ENCODE measurements at regions not wholly inside any gene's neighbourhood (a gene's known extent, or its start where the extent isn't known, plus 50 kb on each side); places are given as distances from the start of the nearest gene placed in this dataset.
"Not testable (repeated sequence)": the region's sequence is repeated elsewhere in the genome, so short reads cannot be mapped to it uniquely, and the experiment has no call there.

DNA sequence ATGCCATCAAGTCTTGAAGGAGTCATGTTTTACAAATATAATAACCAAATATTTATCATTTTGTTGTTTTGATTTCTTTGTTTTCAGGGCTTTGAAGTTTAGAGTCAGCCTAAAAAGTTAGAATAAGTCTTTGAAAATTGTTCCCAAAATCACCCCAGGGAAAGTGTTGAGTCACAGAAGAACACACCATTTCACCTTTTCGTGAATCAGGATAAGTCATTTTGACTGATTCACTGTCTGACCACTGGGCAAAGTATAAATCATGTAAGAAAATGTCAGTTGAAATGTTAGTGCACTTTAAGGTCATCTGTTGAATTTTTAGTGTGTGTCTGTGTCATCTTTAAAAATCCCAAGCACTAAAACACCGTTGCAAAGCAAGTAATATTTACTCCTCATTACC lies 1320.1 kb downstream of the RPA4 start:
- Histone ChIP-seq H3K27me3 (ENCODE audit: insufficient read depth, low read length) (no peaks in the 10 kb centered on the region), H3K4me3 (ENCODE audit: low read length) (no peak overlapping the region), H3K9me3 (ENCODE audit: low read depth, low read length) (no peaks in the 10 kb centered on the region), H3K4me1 (ENCODE audit: insufficient read depth, low read length) (no peaks in the 10 kb centered on the region)

DNA sequence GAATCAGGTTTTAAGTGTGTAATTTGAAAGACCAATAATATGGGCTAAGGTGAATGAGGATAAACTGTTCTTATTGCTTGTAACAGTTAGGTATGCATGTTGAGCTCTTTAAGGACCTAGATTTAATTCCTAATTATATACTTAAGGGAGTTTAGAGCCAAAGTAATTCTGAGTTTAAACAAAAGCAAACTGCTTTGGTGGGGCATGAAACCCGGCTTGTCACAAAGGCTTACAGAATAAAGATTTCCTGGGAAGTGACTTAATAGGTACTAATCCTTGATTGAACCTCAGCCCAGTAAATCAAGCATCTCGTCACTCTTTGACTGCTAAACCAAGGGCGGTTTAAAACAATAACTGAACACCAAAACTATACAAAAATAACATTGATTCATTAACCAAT lies 1324.2 kb downstream of the RPA4 start:
- H3K9me3 ChIP-seq (ENCODE audit: low read depth, low read length), result no peaks in the 10 kb centered on the region
- H3K27me3 ChIP-seq (ENCODE audit: insufficient read depth, low read length), result no peaks in the 10 kb centered on the region
- no peaks in the 10 kb centered on the region for H3K4me1 ChIP-seq (ENCODE audit: insufficient read depth, low read length)
- no peak overlapping the region for H3K4me3 ChIP-seq (ENCODE audit: low read length)

DNA sequence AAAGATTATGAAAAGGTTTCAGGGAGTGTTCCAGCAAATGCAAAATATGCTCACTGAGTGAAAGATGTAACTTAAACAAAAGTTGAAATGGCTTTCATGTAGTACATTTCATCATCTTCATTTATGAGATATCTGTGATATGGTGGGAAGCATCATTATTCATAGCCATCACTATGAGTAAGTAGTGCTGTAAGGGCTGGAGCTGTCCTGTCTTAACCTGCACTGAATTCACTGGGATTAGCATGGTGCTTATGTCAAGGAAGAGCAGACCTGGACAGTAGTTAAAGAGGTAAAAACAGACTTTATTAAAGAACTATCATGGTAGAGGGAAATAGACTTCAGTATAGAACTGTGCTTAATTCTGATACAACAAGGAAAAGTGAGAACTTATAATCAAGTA lies 1347.3 kb downstream of the RPA4 start:
- Histone ChIP-seq H3K4me3 (ENCODE audit: low read length) (no peak overlapping the region), H3K9me3 (ENCODE audit: low read depth, low read length) (no peaks in the 10 kb centered on the region), H3K4me1 (ENCODE audit: insufficient read depth, low read length) (no peaks in the 10 kb centered on the region), H3K27me3 (ENCODE audit: insufficient read depth, low read length) (no peaks in the 10 kb centered on the region)

DNA sequence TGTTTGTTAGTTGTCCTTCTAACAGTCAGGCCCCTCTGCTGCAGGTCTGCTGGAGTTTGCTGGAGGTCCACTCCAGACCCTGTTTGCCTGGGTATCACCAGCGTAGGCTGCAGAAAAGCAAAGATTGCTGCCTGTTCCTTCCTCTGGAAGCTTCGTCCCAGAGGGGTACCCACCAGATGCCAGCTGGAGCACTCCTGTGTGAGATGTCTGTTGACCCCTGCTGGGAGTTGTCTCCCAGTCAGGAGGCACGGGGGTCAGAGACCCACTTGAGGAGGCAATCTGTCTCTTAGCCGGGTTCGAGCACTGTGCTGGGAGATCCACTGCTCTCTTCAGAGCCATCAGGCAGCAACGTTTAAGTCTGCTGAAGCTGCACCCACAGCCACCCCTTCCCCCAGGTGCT lies 1356.4 kb downstream of the RPA4 start:
- H3K4me3 ChIP-seq (ENCODE audit: low read length); H3K27me3 ChIP-seq (ENCODE audit: insufficient read depth, low read length); H3K9me3 ChIP-seq (ENCODE audit: low read depth, low read length); H3K4me1 ChIP-seq (ENCODE audit: insufficient read depth, low read length): not testable (repeated sequence)

DNA sequence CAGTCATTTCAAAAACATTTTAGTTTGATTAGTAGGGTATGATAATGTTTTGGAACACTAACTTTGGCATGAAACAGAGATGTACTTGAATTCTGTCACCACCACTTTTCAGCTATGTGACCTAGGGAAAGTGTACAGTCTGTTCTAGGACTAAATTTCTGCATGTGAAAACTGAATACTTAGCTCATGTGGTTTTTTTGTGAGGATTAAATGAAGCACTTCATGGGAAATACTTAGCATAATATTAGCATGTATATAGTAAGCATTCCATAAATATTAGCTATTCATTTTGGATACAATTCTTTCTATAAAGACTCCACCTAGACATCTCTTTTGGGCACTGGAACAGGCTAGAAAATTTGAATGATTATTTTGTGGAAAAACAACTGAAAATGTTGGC lies 1379.4 kb downstream of the RPA4 start:
- Histone ChIP-seq H3K27me3 (ENCODE audit: insufficient read depth, low read length) (no peaks in the 10 kb centered on the region), H3K9me3 (ENCODE audit: low read depth, low read length) (no peaks in the 10 kb centered on the region), H3K4me3 (ENCODE audit: low read length) (no peak overlapping the region), H3K4me1 (ENCODE audit: insufficient read depth, low read length) (no peaks in the 10 kb centered on the region)

DNA sequence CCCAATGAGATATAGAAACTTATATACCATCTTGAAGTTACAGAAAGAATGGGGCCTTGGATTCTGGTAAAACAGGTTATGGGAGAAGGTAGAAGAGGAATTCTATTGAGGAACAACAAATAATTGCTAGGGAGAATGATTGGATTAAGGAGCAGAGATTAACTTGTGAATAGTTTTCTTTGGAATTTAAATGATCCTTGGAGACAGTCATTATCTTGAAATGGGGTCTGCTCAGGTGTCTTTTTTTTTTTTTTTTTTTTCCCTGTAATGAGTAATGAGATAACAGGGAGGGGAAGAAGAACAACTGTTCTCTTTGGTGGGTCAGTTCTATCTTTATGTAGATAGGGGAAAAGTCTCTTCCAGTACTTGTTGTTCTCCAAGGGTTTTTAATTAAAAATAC lies 1406.0 kb downstream of the RPA4 start:
- H3K4me1 ChIP-seq (ENCODE audit: insufficient read depth, low read length), result no peaks in the 10 kb centered on the region
- no peaks in the 10 kb centered on the region for H3K27me3 ChIP-seq (ENCODE audit: insufficient read depth, low read length)
- no peak overlapping the region for H3K4me3 ChIP-seq (ENCODE audit: low read length)
- no peaks in the 10 kb centered on the region for H3K9me3 ChIP-seq (ENCODE audit: low read depth, low read length)

DNA sequence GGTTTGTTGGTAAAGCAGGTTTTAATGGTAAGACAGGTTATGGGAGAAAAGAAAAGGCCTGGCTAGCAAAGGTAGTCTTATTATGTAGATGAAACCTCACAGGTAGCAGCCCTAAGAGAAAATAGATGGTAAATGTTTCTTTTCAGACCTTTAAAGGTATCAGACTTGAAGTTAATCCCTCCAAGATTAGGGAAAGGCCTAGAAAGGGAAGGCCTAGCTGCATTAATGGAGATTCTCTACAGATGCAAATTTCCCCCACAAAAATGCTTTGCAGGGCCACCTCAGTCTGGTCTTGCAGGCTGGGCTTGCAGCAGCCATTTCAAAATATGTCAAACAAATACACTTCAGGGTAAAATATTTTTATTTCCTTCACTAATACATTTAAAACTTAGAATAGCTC lies 1410.6 kb downstream of the RPA4 start:
- no peaks in the 10 kb centered on the region for H3K27me3 ChIP-seq (ENCODE audit: insufficient read depth, low read length)
- no peak overlapping the region for H3K4me3 ChIP-seq (ENCODE audit: low read length)
- H3K4me1 ChIP-seq (ENCODE audit: insufficient read depth, low read length), result no peaks in the 10 kb centered on the region
- no peaks in the 10 kb centered on the region for H3K9me3 ChIP-seq (ENCODE audit: low read depth, low read length)

DNA sequence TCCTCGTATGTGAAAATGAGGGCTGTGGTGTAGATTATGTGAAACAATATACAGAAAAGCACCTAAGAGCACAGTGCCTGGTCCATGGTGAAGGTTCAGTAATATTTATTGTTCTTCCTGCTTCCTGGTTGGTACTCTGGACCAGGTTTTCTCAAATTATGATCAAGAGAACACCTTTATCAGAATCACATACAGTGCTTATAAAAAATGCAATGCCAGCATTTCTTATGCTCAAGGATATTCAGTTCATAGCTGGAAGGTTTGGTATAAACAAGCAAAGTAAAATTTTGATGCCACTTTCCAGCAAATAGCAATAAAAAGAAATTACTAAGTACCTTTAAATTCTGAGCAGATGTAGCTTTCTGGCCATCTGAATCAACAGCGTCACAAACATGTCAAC lies 1412.4 kb downstream of the RPA4 start:
- Histone ChIP-seq H3K27me3 (ENCODE audit: insufficient read depth, low read length) (no peaks in the 10 kb centered on the region), H3K4me3 (ENCODE audit: low read length) (no peak overlapping the region), H3K4me1 (ENCODE audit: insufficient read depth, low read length) (no peaks in the 10 kb centered on the region), H3K9me3 (ENCODE audit: low read depth, low read length) (no peaks in the 10 kb centered on the region)

DNA sequence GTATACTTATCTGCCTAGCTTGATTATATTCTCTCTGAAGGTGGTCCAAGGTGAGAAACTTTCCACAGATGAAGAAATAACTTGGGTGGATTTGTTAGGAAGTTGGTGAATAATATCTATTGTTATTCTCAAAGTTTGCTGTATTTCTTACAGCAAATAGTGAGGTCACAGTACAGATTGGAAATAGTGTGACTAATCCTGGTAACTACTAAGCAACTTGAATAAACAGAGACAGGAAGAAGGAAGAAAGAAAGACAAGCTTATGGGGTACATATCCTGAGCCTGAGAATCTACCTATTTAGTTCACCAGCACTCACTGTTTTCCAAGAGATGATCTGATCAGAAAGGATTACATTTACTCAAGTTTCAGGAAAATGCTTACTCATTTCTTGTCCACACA lies 1416.1 kb downstream of the RPA4 start:
- no peaks in the 10 kb centered on the region for H3K9me3 ChIP-seq (ENCODE audit: low read depth, low read length)
- H3K4me1 ChIP-seq (ENCODE audit: insufficient read depth, low read length), result no peaks in the 10 kb centered on the region
- H3K27me3 ChIP-seq (ENCODE audit: insufficient read depth, low read length), result no peaks in the 10 kb centered on the region
- H3K4me3 ChIP-seq (ENCODE audit: low read length), result no peak overlapping the region

DNA sequence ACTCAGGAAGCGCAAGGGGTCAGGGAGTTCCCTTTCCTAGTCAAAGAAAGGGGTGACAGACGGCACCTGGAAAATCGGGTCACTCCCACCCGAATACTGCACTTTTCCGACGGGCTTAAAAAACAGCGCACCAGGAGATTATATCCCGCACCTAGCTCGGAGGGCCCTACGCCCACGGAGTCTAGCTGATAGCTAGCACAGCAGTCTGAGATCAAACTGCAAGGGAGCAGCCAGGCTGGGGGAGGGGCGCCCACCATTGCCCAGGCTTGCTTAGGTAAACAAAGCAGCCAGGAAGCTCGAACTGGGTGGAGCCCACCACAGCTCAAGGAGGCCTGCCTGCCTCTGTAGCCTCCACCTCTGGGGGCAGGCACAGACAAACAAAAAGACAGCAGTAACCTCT lies 1416.8 kb downstream of the RPA4 start:
- H3K9me3 ChIP-seq (ENCODE audit: low read depth, low read length); H3K4me1 ChIP-seq (ENCODE audit: insufficient read depth, low read length); H3K27me3 ChIP-seq (ENCODE audit: insufficient read depth, low read length); H3K4me3 ChIP-seq (ENCODE audit: low read length): not testable (repeated sequence)

DNA sequence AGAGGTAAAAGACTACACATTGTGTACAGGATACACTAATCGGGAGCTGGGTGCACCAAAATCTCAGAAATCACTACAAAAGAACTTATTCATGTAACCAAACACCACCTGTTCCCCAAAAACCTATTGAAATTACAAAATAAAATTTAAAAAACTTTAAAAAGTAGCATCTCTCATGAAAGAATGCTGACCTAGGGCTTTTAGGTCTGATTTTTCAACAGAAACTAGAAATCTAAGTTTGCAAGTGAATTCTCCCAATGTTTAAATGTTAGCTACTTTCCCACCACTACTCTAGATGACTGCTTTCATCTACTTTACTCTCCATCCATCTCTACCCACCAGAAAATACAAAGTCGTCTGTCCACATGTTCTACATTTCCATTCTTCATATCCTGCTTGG lies 1447.7 kb downstream of the RPA4 start:
- Histone ChIP-seq H3K4me3 (ENCODE audit: low read length) (no peak overlapping the region), H3K9me3 (ENCODE audit: low read depth, low read length) (no peaks in the 10 kb centered on the region), H3K4me1 (ENCODE audit: insufficient read depth, low read length) (no peaks in the 10 kb centered on the region), H3K27me3 (ENCODE audit: insufficient read depth, low read length) (no peaks in the 10 kb centered on the region)

DNA sequence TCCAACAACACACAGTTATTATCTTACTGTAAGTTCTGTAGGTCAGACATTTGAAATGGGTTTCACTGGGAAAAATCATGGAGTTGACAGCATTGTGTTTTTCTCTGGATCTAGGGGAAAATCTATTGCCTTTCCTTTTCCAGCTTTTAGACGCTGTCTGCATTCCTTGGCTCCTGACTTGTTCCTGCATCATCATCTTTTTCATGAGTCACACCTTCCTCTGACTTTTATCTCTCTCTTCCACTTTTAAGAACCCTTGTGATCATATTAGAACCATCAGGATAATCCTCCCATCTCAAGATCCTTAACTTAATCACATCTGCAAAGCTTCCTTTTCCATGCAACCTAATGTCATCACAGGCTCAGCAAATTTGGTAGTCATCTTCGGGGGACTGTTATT lies 1454.8 kb downstream of the RPA4 start:
- H3K4me1 ChIP-seq (ENCODE audit: insufficient read depth, low read length), result no peaks in the 10 kb centered on the region
- H3K27me3 ChIP-seq (ENCODE audit: insufficient read depth, low read length), result no peaks in the 10 kb centered on the region
- no peak overlapping the region for H3K4me3 ChIP-seq (ENCODE audit: low read length)
- H3K9me3 ChIP-seq (ENCODE audit: low read depth, low read length), result no peaks in the 10 kb centered on the region

DNA sequence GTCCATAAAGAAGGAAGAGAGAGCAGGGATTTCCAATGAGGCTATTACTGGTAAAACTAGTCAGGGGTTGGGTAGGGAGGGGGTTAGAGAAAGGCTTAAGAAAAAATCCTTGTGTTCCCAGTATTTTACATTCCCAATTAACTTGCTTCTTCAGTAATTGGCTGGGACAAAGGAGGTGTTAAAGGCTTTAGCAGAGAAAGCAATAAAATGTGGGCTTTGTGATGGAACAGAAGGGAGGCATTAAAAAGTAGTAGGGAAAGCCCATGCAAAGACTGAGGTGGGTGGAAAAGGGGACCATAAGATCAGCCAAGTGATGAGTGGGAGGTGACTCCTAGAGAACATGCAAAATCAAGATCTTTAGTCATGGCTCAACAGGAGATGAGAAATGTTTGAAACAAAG lies 1467.2 kb downstream of the RPA4 start:
- H3K9me3 ChIP-seq (ENCODE audit: low read depth, low read length), result no peaks in the 10 kb centered on the region
- no peaks in the 10 kb centered on the region for H3K27me3 ChIP-seq (ENCODE audit: insufficient read depth, low read length)
- H3K4me3 ChIP-seq (ENCODE audit: low read length), result no peak overlapping the region
- H3K4me1 ChIP-seq (ENCODE audit: insufficient read depth, low read length), result no peaks in the 10 kb centered on the region

DNA sequence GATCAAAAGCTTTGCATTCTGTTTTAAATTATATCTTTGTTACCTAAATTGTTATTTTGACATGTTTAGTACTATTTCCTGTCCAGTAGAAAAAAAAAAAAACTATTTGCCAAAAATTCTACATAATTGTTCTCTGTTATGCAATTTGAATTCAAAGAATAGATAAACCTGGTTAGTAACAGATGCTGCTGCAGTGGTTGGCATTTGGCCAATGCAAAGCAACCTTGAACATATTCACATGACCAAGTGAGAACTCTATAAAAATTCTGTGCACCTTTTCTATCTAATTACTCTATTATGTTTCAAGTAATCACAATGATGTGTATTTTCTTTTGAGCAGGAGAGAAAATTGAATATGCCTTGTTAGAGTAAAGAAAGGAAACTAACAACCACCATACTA lies 1473.4 kb downstream of the RPA4 start:
- Histone ChIP-seq H3K9me3 (ENCODE audit: low read depth, low read length) (no peaks in the 10 kb centered on the region), H3K4me3 (ENCODE audit: low read length) (no peak overlapping the region), H3K27me3 (ENCODE audit: insufficient read depth, low read length) (no peaks in the 10 kb centered on the region), H3K4me1 (ENCODE audit: insufficient read depth, low read length) (no peaks in the 10 kb centered on the region)

DNA sequence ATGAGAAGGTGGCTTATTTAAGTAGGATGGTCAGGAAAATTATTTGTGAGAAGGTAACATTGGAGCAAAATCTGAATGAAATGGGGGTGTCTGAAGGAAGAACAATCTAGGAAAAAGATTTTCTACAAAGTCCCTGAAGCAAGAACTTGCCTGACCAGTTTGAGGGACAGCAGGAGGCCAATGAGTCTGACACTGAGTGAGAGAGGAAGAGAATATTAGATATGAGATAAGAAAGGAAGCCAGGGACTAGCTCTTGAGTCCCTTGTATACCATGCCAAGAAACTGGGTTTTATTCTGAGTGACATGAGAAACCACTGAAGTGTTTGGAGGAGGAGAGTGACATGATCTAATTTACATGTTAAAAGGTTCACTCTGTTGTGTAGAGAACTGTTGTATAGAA lies 1478.9 kb downstream of the RPA4 start:
- no peak overlapping the region for H3K4me3 ChIP-seq (ENCODE audit: low read length)
- H3K4me1 ChIP-seq (ENCODE audit: insufficient read depth, low read length), result no peaks in the 10 kb centered on the region
- no peaks in the 10 kb centered on the region for H3K27me3 ChIP-seq (ENCODE audit: insufficient read depth, low read length)
- H3K9me3 ChIP-seq (ENCODE audit: low read depth, low read length), result no peaks in the 10 kb centered on the region

DNA sequence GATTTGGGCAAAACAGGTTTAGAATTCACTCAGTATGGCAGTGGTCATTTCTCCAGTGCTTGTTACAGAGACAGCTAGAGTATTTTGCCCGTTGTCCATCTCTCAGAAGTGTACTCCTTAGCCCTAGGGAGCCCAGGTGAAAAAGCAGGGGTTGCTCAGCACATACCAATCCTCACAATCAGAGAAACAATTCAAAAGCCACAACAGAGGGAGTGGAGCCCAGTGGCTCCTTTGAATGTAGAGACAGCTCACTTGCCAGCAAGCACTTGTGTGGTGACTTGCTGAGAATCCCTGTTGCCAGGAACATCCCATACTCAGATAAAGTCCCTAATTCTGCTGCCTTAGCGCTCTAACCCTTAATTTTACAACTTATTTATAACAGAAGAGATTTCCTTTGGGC lies 1488.3 kb downstream of the RPA4 start:
- Histone ChIP-seq H3K27me3 (ENCODE audit: insufficient read depth, low read length) (no peaks in the 10 kb centered on the region), H3K9me3 (ENCODE audit: low read depth, low read length) (no peaks in the 10 kb centered on the region), H3K4me3 (ENCODE audit: low read length) (no peak overlapping the region), H3K4me1 (ENCODE audit: insufficient read depth, low read length) (no peaks in the 10 kb centered on the region)

DNA sequence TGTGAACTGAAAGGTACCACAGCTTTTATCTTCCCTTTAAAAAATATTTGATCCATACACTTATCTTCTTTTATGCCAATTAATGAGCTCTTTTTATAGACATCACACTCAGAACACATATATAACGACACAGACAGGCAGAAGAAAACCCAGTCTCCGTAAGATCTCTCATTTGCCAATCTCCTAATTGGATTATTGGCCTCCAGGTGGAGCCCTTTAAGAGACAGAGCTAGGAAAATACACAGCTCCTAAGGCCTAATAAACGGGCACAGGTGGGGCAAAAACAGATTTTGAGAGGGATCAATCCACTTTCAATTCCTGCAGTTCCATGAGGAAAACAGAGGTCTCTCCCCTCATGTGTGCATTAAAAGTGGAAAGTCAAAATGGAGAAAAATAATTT lies 1495.4 kb downstream of the RPA4 start:
- Histone ChIP-seq H3K9me3 (ENCODE audit: low read depth, low read length) (no peaks in the 10 kb centered on the region), H3K4me3 (ENCODE audit: low read length) (no peak overlapping the region), H3K4me1 (ENCODE audit: insufficient read depth, low read length) (no peaks in the 10 kb centered on the region)

More for the DNA sequence above, 1495.4 kb downstream of the RPA4 start:
- no peaks in the 10 kb centered on the region for H3K27me3 ChIP-seq (ENCODE audit: insufficient read depth, low read length)

Data from mononuclear cell (primary cell).